T-helper 2 cell (primary cell): ENCODE measurements at regions not wholly inside any gene's neighbourhood (a gene's known extent, or its start where the extent isn't known, plus 50 kb on each side); places are given as distances from the start of the nearest gene placed in this dataset.

Experiments
- DNase-seq, 5 experiments: peaks; one replicate each; pipeline versions ENCODE4 v3.0.0 to v3.0.0-alpha.2; 2012 to 2022

GRCh38 chr7:17183630-17184328 lies 114.7 kb upstream of the AHR start:
- DNase-seq, result no peak

GRCh38 chr7:17184805-17185689 lies 113.4 kb upstream of the AHR start:
- peak in 1 of 5 experiments; percentile 22 for DNase-seq

- DNase-seq, result peak in 1 of 5 experiments; percentile 59
Measured at GRCh38 chr7:17185690-17186070, 112.8 kb upstream of the AHR start.

- no peak for DNase-seq
Measured at GRCh38 chr7:17186745-17187530, 111.5 kb upstream of the AHR start.

- no peak for DNase-seq
Measured at GRCh38 chr7:17194656-17195055, 103.8 kb upstream of the AHR start.

GRCh38 chr7:17195576-17195975 lies 102.9 kb upstream of the AHR start:
- no peak for DNase-seq

- DNase-seq, result no peak
Measured at GRCh38 chr7:17205910-17206309, 92.5 kb upstream of the AHR start.

- no peak for DNase-seq
Measured at GRCh38 chr7:17206349-17206905, 92.0 kb upstream of the AHR start.

- DNase-seq, result peak in 1 of 5 experiments; percentile 38
Measured at GRCh38 chr7:17207220-17207619, 91.2 kb upstream of the AHR start.

- no peak for DNase-seq
Measured at GRCh38 chr7:17209101-17209500, 89.4 kb upstream of the AHR start.

- DNase-seq, result no peak
Measured at GRCh38 chr7:17211307-17211836, 87.1 kb upstream of the AHR start.

- no peak for DNase-seq
Measured at GRCh38 chr7:17212188-17212587, 86.3 kb upstream of the AHR start.

- DNase-seq, result no peak
Measured at GRCh38 chr7:17227766-17228490, 70.5 kb upstream of the AHR start.

GRCh38 chr7:17229228-17229627 lies 69.2 kb upstream of the AHR start:
- DNase-seq, result no peak

GRCh38 chr7:17230099-17230807 lies 68.2 kb upstream of the AHR start:
- DNase-seq, result no peak

GRCh38 chr7:17233603-17234002 lies 64.8 kb upstream of the AHR start:
- DNase-seq, result no peak

GRCh38 chr7:17234030-17234397 lies 64.4 kb upstream of the AHR start:
- peak in 4 of 5 experiments; percentile 5 to 65 (median 34) for DNase-seq

- peak in 4 of 5 experiments; percentile 39 to 94 (median 66) for DNase-seq
Measured at GRCh38 chr7:17234398-17235031, 63.9 kb upstream of the AHR start.

- DNase-seq, result no peak
Measured at GRCh38 chr7:17236171-17236570, 62.3 kb upstream of the AHR start.

- DNase-seq, result no peak
Measured at GRCh38 chr7:17236603-17237002, 61.8 kb upstream of the AHR start.

GRCh38 chr7:17239046-17239445 lies 59.4 kb upstream of the AHR start:
- no peak for DNase-seq
